Ovary (tissue), 7 donors: ENCODE measurements at regions not wholly inside any gene's neighbourhood (a gene's known extent, or its start where the extent isn't known, plus 50 kb on each side); places are given as distances from the start of the nearest gene placed in this dataset.

Experiments
- DNase-seq, 5 donors: peaks; one replicate each; pipeline ENCODE4 v3.0.0-alpha.2; 2019 to 2020
- H3K27ac ChIP-seq, 2 donors: fragments of 200-600 bp; one replicate each; pipeline versions ENCODE4 v1.5.1 to v1.8.0; 2019 to 2022
- H3K27me3 ChIP-seq: fragments of 200-600 bp; one replicate; pipeline ENCODE4 v1.8.0; 2022
- H3K36me3 ChIP-seq: fragments of 200-600 bp; sonication (generic); one replicate; pipeline ENCODE4 v1.5.1; 2019
- H3K4me1 ChIP-seq: one replicate; pipeline ENCODE4 v1.8.1; 2013; ENCODE audit warnings: mild to moderate bottlenecking, moderate library complexity; ENCODE audit not compliant: insufficient read depth
- H3K4me3 ChIP-seq: fragments of 200-600 bp; sonication (generic); one replicate; pipeline ENCODE4 v1.5.1; 2017
- H3K9me3 ChIP-seq, 2 donors: fragments of 200-600 bp in 1 of 2; sonication (generic) in 1 of 2; one replicate each; pipeline versions ENCODE4 v1.5.1 to v1.8.1; 2013 to 2019; ENCODE audit warnings: mild to moderate bottlenecking in 1 of 2, moderate library complexity in 1 of 2
- CTCF ChIP-seq, 3 donors: fragments of 450-650 bp in 2 of 3; fragments of 200-600 bp in 1 of 3; IDR thresholded peaks; one replicate each; pipeline versions ENCODE4 v1.5.1 to v1.8.0; 2016 to 2022; ENCODE audit warnings: antibody characterized with exemption in 3 of 3, mild to moderate bottlenecking in 1 of 3
- EP300 ChIP-seq: sonication (generic); formaldehyde crosslinking; IDR thresholded peaks from one replicate; pipeline ENCODE4 v1.6.1; 2017; ENCODE audit warnings: antibody characterized with exemption
- POLR2A ChIP-seq: fragments of 450-650 bp; IDR thresholded peaks from one replicate; pipeline ENCODE4 v1.6.1; 2017; ENCODE audit warnings: antibody characterized with exemption, mild to moderate bottlenecking, moderate library complexity
- WGBS, 3 donors: extraction: QIAGEN DNeasy Blood & Tissue Kit in 1 of 3; methylation state at CpG; one replicate each; pipeline versions ENCODE4 v1.1.5 to v1.1.7; 2013 to 2017; 5-methylcytosine and 5-hydroxymethylcytosine counted together
- intact Hi-C, 4 donors: fragments of 100-400 bp; cut with DNase I; formaldehyde crosslinking; loops; one replicate each; pipeline versions ENCODE4 v1.11.0 to v1.15.1; 2022 to 2023
- donor health status: DM: no; HTN: no; CAD: no; lungs with moderate emphysema.
- donor health status: DM: no; HTN: no; CAD: no.
- donor health status: Bipolar disorder and iron deficiency.
- donor health status: DM: no; HTN: no; CAD: no.
- donor health status: DM: yes; HTN: yes; CAD: no.

- Histone ChIP-seq H3K27me3 (no peaks in the 10 kb centered on the region), H3K36me3 (no peaks in the 10 kb centered on the region), H3K4me1 (no peaks in the 10 kb centered on the region), H3K27ac (no peak overlapping the region), H3K9me3 (no peaks in the 10 kb centered on the region), H3K4me3 (no peak overlapping the region)
- intact Hi-C loops, result no loop called here
- TF ChIP-seq POLR2A (no peak), EP300 (no peak), CTCF (IDR thresholded peaks at IDR 0.05) (no peak)
- DNase-seq, result no peak
- WGBS, 3 donors, result 88 to 90% (median 90%) methylated on average over 7 of the region's 7 CpGs
Measured at GRCh38 chr6:170473801-170474200, 79.3 kb downstream of the PSMB1 start.

- intact Hi-C loops, result no loop called here
- DNase-seq, result no peak
- H3K9me3 ChIP-seq, result no peaks in the 10 kb centered on the region
- H3K27me3 ChIP-seq, result no peaks in the 10 kb centered on the region
- 7 to 19% (median 13%) methylated on average over 4 of the region's 4 CpGs for WGBS, 3 donors
- no peak overlapping the region for H3K4me3 ChIP-seq
- H3K36me3 ChIP-seq, result no peaks in the 10 kb centered on the region
- TF ChIP-seq EP300, result no peak
- TF ChIP-seq POLR2A, result no peak
- no peak for TF ChIP-seq CTCF (IDR thresholded peaks at IDR 0.05)
- H3K27ac ChIP-seq, result no peak overlapping the region
- no peaks in the 10 kb centered on the region for H3K4me1 ChIP-seq
Measured at GRCh38 chr6:170473301-170473717, 79.8 kb downstream of the PSMB1 start.

DNA sequence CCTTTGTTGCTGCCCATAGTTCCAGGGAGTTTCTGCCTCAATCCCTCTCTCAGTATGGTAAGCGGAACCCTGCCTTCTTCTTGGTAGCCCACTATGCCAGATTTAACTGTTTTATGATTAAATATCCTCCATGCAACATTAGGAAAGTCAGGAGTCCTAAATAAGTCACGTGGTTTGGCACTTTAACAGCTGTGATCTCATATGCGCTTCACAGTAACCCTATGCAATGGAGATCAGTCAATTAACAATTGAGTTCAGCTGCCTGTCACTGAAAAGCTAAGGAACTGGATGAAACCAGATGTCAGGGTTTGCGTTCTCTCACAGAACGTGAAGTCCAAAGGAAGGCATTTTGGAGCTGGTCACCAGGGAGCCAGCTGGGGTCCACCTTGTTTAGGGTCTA lies 81.6 kb downstream of the PSMB1 start:
- 83 to 87% (median 87%) methylated on average over 5 of the region's 5 CpGs for WGBS, 3 donors
- intact Hi-C loops, result no loop called here
- H3K36me3 ChIP-seq, result no peaks in the 10 kb centered on the region
- DNase-seq, result no peak
- no peak overlapping the region for H3K4me3 ChIP-seq
- no peak for TF ChIP-seq POLR2A
- no peak for TF ChIP-seq CTCF (IDR thresholded peaks at IDR 0.05)
- no peak for TF ChIP-seq EP300
- no peak overlapping the region for H3K27ac ChIP-seq
- H3K9me3 ChIP-seq, result no peaks in the 10 kb centered on the region
- H3K27me3 ChIP-seq, result no peaks in the 10 kb centered on the region
- H3K4me1 ChIP-seq, result no peaks in the 10 kb centered on the region

DNA sequence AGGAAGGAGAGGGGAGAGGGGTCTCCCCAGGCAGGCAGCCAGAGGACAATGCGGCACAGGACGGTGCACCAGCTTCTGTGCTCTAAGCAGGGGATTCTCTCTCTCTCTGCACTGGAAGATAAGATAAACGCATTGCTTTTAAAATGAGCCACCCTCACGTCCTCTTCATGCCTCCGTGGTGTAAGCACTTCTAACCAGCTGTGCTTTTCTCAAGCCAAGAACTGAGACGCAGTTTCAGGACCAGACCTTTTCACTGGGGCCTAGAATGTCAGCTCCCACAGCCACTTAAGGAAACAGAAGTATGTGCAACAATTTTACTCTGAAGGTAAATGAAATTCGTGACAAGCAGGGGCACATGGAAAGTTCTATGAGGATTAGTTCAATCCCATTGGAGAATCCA lies 82.4 kb downstream of the PSMB1 start:
- Histone ChIP-seq H3K27me3 (no peaks in the 10 kb centered on the region), H3K4me3 (no peak overlapping the region), H3K27ac (no peak overlapping the region), H3K4me1 (no peaks in the 10 kb centered on the region), H3K9me3 (no peaks in the 10 kb centered on the region), H3K36me3 (no peaks in the 10 kb centered on the region)
- no peak for DNase-seq
- TF ChIP-seq CTCF (IDR thresholded peaks at IDR 0.05), result no peak
- TF ChIP-seq POLR2A, result no peak
- TF ChIP-seq EP300, result no peak
- intact Hi-C loops, result no loop called here
- 3 to 12% (median 8%) methylated on average over 7 of the region's 7 CpGs for WGBS, 3 donors

GRCh38 chr6:170464524-170464979 lies 88.6 kb downstream of the PSMB1 start:
- no peaks in the 10 kb centered on the region for H3K27me3 ChIP-seq
- no peaks in the 10 kb centered on the region for H3K4me1 ChIP-seq
- intact Hi-C loops, result no loop called here
- WGBS, 3 donors, result 76 to 83% (median 76%) methylated on average over 7 of the region's 7 CpGs
- no peak overlapping the region for H3K27ac ChIP-seq
- TF ChIP-seq POLR2A (no peak), CTCF (IDR thresholded peaks at IDR 0.05) (no peak), EP300 (no peak)
- DNase-seq, result no peak
- no peaks in the 10 kb centered on the region for H3K9me3 ChIP-seq
- no peaks in the 10 kb centered on the region for H3K36me3 ChIP-seq
- no peak overlapping the region for H3K4me3 ChIP-seq
